Brain microvascular endothelial cell (primary cell): ENCODE measurements at regions not wholly inside any gene's neighbourhood (a gene's known extent, or its start where the extent isn't known, plus 50 kb on each side); places are given as distances from the start of the nearest gene placed in this dataset.
A peak's percentile ranks its signal among the peaks of the same experiment; 100 is the strongest.

Experiments
- DNase-seq: peaks from one replicate; pipeline ENCODE4 v3.0.0-alpha.2; 2020
- H3K27ac ChIP-seq: fragments of 250-450 bp; sonication (Bioruptor Pico); 2 replicates; pipeline ENCODE4 v1.5.1; 2020; ENCODE audit warnings: mild to moderate bottlenecking, moderate library complexity
- H3K27me3 ChIP-seq: fragments of 250-450 bp; sonication (Bioruptor Pico); replicated peaks from 2 replicates; pipeline ENCODE4 v1.5.1; 2020; ENCODE audit warnings: mild to moderate bottlenecking
- H3K36me3 ChIP-seq: fragments of 250-450 bp; sonication (Bioruptor Pico); replicated peaks from 2 replicates; pipeline ENCODE4 v1.5.1; 2020; ENCODE audit warnings: mild to moderate bottlenecking
- H3K4me3 ChIP-seq: 2 replicates; pipeline ENCODE4 v1.5.1; 2011; ENCODE audit warnings: low read depth, mild to moderate bottlenecking, control low read depth, low read length, moderate library complexity
- in situ Hi-C: cut with HindIII; loops from 2 replicates; pipeline ENCODE4 v1.10.0; 2017; ENCODE audit warnings: low sequenced_read_pairs, low pct_ligation_motif_present
- TF ChIP-seq, protein P1 (sequence below): IDR thresholded peaks from 2 replicates; pipeline ENCODE4 v1.5.1; 2011; ENCODE audit warnings: low read depth, mild to moderate bottlenecking, moderate library complexity, low read length, control low read depth, inconsistent platforms; ENCODE audit errors: missing control alignments

DNA sequence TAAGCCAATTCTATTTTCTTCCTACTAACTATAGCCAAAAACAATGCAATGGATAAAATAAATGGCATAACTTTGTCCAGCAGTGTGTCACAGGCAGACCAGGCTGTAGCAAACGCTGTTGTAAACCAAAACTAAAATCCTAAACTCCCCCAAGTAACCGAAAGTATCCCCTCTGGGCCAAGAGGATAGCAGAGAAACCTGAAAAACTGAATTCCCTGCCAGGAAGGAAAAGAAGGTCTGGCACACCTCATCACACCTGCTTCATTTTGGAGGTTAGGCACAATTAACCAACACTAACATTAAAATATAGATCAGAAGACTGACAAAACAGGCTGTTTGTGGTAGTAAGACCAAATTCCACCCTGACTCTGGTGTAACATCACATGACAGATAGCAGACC, 356.8 kb upstream of the C1orf87 start:
- DNase-seq = no peak
- Histone ChIP-seq H3K4me3 (no peak overlapping the region), H3K27ac (no peak overlapping the region), H3K36me3 (no peaks in the 10 kb centered on the region), H3K27me3 (no peaks in the 10 kb centered on the region)
- TF ChIP-seq, protein P1, sequence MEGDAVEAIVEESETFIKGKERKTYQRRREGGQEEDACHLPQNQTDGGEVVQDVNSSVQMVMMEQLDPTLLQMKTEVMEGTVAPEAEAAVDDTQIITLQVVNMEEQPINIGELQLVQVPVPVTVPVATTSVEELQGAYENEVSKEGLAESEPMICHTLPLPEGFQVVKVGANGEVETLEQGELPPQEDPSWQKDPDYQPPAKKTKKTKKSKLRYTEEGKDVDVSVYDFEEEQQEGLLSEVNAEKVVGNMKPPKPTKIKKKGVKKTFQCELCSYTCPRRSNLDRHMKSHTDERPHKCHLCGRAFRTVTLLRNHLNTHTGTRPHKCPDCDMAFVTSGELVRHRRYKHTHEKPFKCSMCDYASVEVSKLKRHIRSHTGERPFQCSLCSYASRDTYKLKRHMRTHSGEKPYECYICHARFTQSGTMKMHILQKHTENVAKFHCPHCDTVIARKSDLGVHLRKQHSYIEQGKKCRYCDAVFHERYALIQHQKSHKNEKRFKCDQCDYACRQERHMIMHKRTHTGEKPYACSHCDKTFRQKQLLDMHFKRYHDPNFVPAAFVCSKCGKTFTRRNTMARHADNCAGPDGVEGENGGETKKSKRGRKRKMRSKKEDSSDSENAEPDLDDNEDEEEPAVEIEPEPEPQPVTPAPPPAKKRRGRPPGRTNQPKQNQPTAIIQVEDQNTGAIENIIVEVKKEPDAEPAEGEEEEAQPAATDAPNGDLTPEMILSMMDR = no peak
- in situ Hi-C loops = no loop called here

DNA sequence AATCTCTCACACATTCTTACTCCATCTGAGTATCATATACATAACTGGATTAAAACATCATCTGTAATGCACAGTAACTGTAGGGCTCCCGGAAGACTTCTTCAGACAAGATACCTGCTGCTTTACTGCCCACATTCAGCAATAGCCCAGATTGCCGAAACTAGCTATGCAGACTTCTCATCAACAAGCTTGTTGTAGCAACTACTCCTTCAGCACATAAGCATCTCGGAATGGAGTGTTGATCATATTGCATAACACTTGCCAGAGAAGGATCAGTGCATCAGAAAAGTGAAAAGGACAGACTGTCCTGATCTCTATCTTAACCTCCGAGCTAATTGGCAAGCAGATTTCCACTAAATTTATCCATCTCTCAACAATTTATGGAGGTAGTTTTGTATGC, 354.6 kb upstream of the C1orf87 start:
- Histone ChIP-seq H3K4me3 (no peak overlapping the region), H3K27me3 (no peaks in the 10 kb centered on the region), H3K27ac (no peak overlapping the region), H3K36me3 (no peaks in the 10 kb centered on the region)
- TF ChIP-seq, protein P1 = no peak
- DNase-seq = no peak
- in situ Hi-C loops = no loop called here

DNA sequence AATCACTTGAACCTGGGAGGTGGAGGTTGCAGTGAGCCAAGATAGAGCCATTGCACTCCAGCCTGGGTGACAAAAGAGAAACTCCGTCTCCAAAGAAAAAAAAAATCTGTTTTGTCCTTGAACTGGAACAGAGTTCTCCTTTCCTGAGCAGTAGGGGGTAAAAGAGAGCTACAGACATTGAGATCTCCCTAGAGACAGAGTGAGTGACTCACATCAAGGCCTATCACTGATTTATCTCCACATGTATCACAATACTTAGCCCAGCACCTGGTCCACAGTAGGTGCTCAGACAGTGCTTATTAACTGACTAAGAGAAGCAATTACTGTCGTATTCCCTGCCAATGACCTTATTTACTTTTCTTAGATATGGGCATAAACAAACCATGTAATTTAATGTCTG, 354.1 kb upstream of the C1orf87 start:
- in situ Hi-C loops = no loop called here
- H3K36me3 ChIP-seq = no peaks in the 10 kb centered on the region
- no peak overlapping the region for H3K27ac ChIP-seq
- H3K27me3 ChIP-seq = no peaks in the 10 kb centered on the region
- DNase-seq = peak; percentile 16
- TF ChIP-seq, protein P1 = no peak
- H3K4me3 ChIP-seq = no peak overlapping the region

DNA sequence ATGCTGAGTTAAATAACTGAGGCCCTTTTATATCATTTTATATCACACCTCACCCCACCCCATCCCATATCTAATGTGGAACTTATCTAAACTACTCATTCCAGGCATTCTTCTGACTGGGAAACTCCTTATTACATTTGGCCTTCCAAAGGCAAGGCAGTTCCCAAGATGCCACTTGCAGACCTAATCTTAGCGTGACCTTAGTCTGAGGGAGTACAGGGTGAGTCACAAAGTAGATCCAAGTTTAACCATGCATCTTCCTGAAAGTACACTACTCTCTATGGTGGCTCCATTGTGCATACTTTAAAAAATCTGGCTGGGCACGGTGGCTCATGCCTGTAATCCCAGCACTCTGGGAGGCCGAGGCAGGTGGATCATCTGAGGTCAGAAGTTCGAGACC, 353.6 kb upstream of the C1orf87 start:
- peak; percentile 34 for DNase-seq
- Histone ChIP-seq H3K4me3 (no peak overlapping the region), H3K27me3 (no peaks in the 10 kb centered on the region), H3K27ac (no peak overlapping the region), H3K36me3 (no peaks in the 10 kb centered on the region)
- TF ChIP-seq, protein P1 = no peak
- in situ Hi-C loops = no loop called here

DNA sequence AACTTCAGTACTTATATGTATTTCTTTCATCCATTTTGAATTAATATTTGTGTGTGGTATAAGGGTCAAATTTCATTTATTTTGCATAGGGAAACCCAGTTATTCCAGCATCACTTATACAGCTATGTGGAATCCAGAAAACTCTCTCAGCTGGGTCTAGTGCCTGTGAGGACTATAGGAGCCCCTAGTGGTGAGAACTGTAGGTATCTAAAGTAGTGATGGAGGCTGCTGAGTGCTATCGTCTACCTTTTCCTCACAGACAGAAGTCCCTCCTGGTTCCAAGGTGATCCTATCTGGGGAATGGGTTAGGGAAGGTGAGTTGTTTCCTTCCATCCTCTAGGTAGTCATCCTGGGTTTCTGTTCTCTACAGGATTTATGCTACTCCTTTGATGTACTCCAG, 352.0 kb upstream of the C1orf87 start:
- TF ChIP-seq, protein P1 = peak; percentile 68
- in situ Hi-C loops = no loop called here
- peak; percentile 18 for DNase-seq
- Histone ChIP-seq H3K4me3 (no peak overlapping the region), H3K27ac (no peak overlapping the region), H3K27me3 (no peaks in the 10 kb centered on the region), H3K36me3 (no peaks in the 10 kb centered on the region)

DNA sequence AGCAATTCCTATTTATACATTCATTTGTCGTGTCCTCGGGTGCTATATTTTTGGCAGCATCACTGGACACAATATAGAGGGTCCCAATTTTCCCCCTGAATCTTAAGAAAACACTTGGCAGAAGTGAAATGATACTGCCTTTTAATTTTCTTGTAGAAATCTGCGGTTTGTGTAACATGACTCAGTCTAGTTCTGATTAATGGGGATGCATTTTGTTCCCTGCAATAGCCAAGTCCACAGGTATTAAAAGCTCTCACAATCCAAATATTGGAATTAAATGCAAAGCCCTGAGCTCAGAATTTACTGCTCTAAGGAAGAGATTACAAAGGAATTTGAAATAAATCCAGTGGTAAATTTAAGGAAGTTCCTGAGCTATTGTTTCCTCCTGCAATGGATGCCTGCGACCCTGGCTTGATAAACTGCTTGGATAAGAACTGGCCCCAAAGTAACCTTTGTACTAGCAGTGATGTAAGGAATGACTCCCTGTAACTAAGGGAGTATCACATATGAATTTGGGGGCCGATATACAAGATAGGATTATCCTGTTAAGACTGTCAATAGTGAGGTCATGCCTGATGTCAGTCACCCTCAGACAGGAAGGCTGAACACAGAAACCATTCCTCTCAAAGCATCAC, 349.7 kb upstream of the C1orf87 start:
- in situ Hi-C loops = no loop called here
- Histone ChIP-seq H3K4me3 (no peak overlapping the region), H3K27ac (no peak overlapping the region), H3K36me3 (no peaks in the 10 kb centered on the region), H3K27me3 (no peaks in the 10 kb centered on the region)
- peak; percentile 9 for DNase-seq
- TF ChIP-seq, protein P1 = no peak
